ENCODE measurements at regions not wholly inside any gene's neighbourhood (a gene's known extent, or its start where the extent isn't known, plus 50 kb on each side); places are given as distances from the start of the nearest gene placed in this dataset.

GRCh38 chr2:196249860-196250259 lies 78.5 kb upstream of the STK17B start:
- DNase-seq = no peak

- DNase-seq = no peak
Measured at GRCh38 chr2:196251132-196251531, 79.8 kb upstream of the STK17B start.

- DNase-seq = no peak
Measured at GRCh38 chr2:196252408-196253115, 81.2 kb upstream of the STK17B start.

DNA sequence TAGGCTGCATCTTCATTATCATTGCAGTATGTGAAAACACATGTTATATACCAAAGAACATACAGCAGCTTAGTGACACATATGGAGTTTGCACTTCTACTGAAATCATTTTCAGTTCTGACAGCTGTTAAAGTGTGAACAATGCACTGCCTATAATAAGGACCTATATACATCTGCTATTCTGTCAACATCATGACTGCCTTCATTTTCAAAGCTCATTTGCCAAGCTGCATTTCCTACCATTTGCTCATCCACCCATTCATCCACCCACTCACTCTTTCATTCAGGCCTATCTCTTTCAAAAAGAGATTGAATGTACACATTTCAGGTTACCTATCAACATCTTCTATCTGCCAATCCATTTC lies 81.7 kb upstream of the STK17B start:
- no peak for DNase-seq

GRCh38 chr2:196256585-196256984 lies 85.2 kb upstream of the STK17B start:
- DNase-seq = no peak

- no peak for DNase-seq
Measured at GRCh38 chr2:196257086-196257485, 85.7 kb upstream of the STK17B start.

DNA sequence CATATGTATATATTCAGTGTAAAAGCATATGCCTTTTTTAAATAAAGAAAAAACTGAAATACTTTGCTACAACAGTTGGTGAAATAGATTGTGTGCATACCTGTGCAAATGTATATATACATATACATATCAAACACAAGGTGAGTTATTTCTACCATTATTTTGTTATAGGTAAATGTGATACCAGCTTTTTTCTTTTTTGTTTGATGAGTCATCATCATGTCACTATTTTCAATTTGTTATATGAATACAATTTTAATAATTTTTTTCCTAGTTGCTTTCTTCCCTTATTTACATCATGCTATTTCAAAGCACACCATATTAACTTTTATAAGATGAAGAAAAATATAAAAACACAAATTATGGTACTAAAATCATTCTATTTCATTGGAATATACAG lies 87.0 kb upstream of the STK17B start:
- no peak for DNase-seq

DNA sequence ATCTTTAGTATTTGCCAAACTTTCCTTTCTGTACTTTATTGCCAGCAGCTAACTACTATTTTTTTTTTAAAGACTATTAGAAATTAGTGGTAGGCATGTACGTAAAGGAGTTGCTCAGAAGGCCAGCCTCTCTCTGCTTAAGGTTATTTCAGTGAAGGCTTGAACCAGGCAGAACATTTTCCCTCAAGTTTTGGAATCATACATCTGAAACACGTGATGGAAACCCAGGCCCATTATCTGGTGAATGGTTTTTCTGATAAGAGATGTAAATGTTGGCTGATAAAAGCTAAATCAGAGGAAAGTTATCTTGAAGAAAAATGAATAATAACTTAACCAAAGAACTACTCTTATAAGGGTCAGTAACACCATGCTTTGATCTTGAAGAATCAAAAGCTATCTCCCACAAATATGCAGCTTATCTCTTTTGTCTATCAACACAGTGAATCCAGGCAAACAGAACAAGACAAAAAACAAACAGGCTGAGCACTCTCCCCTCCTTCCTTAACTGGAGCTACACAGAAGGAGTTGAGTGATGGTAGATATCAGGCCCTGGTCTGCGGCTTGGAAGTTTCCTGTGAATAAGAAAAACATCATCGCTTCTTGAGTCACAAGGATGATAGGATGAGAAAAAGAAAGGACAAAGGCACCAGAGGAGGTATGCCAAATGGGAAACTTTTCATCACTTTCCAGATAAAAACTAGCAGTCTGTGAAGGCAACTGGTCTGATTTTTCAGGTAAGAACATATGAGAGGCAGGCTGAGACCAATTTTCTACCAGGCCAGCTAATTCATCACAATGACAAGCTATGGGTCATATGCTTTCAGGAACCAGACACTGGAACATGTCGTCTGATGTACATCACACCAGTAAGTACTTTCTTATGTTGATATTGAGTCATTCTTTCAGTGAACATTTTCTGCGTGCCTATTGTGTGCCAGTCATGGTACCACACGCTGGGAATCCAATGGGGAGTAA lies 88.4 kb upstream of the STK17B start:
- DNase-seq = no peak

GRCh38 chr2:196260546-196260945 lies 89.2 kb upstream of the STK17B start:
- DNase-seq = no peak

- no peak for DNase-seq
Measured at GRCh38 chr2:196262606-196263005, 91.2 kb upstream of the STK17B start.

- no peak for DNase-seq
Measured at GRCh38 chr2:196263181-196263747, 91.9 kb upstream of the STK17B start.

GRCh38 chr2:196266351-196266750 lies 95.0 kb upstream of the STK17B start:
- DNase-seq = no peak

DNA sequence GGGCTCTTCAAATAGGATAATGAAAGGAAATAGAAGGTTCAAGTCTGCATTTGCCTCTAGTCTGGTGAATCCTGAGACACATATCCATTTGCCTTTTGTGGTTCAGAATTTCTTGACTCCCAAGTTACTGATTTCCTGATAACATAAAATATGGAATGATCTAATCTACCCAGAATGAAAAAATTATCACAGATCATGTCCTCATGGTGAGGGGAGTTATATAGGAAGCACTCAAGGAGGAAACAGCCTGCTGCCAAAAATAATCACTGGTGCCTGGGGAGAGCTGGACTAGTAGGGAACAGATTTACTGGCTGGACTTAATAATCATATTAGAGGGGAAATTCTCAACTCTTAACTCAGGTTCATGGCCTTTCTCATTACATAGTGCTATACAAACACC lies 95.5 kb upstream of the STK17B start:
- no peak for DNase-seq

GRCh38 chr2:196268025-196268424 lies 96.6 kb upstream of the STK17B start:
- DNase-seq = no peak

DNA sequence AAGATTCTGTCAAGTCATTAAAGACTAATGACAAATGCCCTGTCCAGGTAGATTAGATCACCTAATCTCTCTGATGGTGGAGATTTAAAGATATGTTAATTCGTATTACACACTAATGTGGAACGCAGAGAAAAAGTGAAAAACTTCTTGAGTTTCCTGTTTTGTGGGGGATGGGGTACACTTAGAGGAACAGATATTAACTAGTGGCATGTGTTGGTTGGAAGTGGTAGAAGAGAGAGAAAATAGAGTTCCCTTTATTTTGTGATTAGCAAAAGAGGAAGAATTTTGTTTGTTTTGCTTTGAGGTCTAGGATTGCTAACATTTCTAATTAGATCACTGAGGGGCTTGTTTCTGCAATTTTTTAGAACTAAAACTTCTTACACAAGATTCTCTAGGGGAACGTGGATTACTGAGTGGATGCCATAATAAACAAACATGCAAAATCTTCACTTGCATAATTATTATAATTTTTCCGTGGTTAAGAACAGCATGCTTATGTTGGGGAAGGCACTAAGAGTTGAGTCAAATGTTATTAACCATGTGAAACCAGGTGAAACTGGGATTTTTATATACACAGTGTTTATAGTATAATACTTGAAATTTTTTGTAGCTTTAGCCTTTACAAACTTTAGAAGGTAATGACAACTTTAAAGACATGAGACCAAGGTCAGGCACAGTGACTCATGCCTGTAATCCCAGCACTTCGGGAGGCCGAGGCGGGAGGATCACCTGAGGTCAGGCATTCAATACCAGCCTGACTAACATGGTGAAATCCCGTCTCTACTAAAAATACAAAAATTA lies 97.4 kb upstream of the STK17B start:
- no peak for DNase-seq

DNA sequence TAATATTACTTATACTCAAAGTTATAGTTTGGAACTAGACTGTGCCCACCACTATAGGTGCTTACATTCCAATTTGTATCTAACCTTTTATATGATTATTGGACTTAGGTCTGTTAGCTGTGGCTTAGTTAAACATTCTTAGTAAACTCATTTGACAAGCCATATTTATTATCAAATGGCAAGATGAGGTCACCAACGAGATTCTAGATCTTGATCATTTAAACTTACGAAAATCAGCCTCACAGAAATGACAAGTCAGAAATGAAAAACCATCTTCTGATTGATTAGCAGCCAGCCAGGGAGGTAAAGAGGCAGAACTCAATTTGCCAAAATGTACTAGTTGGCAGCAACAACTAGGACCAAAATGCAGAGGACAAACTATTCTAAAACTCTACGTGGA lies 100.4 kb upstream of the STK17B start:
- DNase-seq = no peak

DNA sequence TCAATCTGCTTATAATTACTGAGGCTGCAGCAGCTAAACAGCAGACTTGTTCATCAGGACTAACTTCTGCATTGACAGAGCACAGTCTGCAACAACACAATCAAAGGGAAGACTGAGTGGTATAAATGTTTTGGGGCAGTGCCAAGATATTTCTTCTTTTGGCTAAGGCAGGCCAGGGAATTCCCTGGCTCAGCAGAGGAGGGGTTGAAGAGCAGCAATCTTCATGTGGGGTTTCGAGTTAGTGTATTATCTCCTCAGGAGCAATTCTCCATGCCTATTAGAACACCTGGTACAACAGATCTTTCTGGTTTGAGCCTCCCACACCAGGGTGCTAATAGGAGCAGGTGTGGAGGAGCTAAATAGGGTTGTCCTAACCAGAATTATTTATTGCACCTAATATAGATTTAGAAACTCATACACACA lies 103.0 kb upstream of the STK17B start:
- no peak for DNase-seq

GRCh38 chr2:196275646-196276352 lies 104.4 kb upstream of the STK17B start:
- DNase-seq = no peak

- no peak for DNase-seq
Measured at GRCh38 chr2:196276421-196276820, 105.0 kb upstream of the STK17B start.

DNA sequence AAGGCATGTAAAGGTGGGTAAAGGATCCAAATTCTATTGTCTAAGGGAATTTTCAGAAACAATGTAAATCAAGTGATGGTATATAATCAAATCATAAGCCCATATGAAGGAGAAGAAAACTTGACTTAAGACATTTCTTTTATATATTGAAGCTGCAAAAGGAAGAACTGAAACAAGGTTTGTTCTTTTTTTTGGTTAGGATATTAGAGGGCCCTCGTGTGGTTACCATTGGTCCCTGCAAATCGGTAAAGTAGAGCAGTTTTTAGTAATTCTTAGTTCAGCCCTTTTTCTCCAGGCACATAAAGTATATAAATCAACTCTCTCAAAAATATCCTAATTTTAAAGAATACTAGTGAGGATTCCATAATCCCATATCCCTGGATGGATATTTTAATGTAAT lies 105.6 kb upstream of the STK17B start:
- DNase-seq = no peak

DNA sequence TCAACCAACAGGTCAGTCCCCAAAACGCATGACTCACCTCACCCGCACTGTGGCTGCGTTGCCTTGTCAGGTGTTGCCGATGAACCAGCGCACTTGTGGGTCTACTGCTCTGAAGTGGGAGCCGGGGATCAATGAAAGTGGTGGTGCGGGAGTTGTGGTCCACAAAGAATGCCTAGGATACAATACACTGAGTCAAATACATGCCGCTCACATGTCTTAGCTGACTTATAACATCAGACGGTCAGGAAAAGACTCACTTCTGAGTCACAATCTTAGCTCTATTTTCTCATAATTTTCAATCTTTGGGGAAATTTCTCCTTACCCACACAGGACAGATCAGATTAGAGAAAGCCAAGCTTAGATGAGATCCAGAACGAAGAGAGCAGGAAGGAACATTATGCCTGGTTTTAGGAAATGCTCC lies 107.1 kb upstream of the STK17B start:
- DNase-seq = no peak

GRCh38 chr2:196279541-196279940 lies 108.2 kb upstream of the STK17B start:
- no peak for DNase-seq

Measured in NCI-H526 treated with DMSO at 0.1 percent for 48 hours (cell line).